HL-60 (cell line): ENCODE measurements at regions not wholly inside any gene's neighbourhood (a gene's known extent, or its start where the extent isn't known, plus 50 kb on each side); places are given as distances from the start of the nearest gene placed in this dataset.

Experiments used
- GABPA ChIP-seq: IDR thresholded peaks from 2 replicates; pipeline ENCODE4 v1.6.1; 2012; ENCODE audit warnings: low read depth
- POLR2AphosphoS5 ChIP-seq: IDR thresholded peaks from 2 replicates; pipeline ENCODE4 v1.6.1; 2012; ENCODE audit warnings: low read depth
- SPI1 ChIP-seq: IDR thresholded peaks from 2 replicates; pipeline ENCODE4 v1.6.1; 2012; ENCODE audit warnings: low read depth, mild to moderate bottlenecking, borderline replicate concordance
- TF ChIP-seq, protein P1 (sequence below): IDR thresholded peaks from one replicate; pipeline ENCODE4 v1.5.1; 2011; ENCODE audit warnings: low read length, control low read depth, inconsistent platforms; ENCODE audit not compliant: insufficient read depth
- TF ChIP-seq, protein P2 (sequence below): IDR thresholded peaks from 2 replicates; pipeline ENCODE4 v1.6.1; 2012; ENCODE audit warnings: low read depth; ENCODE audit not compliant: insufficient replicate concordance

- TF ChIP-seq, protein P1, sequence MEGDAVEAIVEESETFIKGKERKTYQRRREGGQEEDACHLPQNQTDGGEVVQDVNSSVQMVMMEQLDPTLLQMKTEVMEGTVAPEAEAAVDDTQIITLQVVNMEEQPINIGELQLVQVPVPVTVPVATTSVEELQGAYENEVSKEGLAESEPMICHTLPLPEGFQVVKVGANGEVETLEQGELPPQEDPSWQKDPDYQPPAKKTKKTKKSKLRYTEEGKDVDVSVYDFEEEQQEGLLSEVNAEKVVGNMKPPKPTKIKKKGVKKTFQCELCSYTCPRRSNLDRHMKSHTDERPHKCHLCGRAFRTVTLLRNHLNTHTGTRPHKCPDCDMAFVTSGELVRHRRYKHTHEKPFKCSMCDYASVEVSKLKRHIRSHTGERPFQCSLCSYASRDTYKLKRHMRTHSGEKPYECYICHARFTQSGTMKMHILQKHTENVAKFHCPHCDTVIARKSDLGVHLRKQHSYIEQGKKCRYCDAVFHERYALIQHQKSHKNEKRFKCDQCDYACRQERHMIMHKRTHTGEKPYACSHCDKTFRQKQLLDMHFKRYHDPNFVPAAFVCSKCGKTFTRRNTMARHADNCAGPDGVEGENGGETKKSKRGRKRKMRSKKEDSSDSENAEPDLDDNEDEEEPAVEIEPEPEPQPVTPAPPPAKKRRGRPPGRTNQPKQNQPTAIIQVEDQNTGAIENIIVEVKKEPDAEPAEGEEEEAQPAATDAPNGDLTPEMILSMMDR: no peak
- TF ChIP-seq, protein P2, sequence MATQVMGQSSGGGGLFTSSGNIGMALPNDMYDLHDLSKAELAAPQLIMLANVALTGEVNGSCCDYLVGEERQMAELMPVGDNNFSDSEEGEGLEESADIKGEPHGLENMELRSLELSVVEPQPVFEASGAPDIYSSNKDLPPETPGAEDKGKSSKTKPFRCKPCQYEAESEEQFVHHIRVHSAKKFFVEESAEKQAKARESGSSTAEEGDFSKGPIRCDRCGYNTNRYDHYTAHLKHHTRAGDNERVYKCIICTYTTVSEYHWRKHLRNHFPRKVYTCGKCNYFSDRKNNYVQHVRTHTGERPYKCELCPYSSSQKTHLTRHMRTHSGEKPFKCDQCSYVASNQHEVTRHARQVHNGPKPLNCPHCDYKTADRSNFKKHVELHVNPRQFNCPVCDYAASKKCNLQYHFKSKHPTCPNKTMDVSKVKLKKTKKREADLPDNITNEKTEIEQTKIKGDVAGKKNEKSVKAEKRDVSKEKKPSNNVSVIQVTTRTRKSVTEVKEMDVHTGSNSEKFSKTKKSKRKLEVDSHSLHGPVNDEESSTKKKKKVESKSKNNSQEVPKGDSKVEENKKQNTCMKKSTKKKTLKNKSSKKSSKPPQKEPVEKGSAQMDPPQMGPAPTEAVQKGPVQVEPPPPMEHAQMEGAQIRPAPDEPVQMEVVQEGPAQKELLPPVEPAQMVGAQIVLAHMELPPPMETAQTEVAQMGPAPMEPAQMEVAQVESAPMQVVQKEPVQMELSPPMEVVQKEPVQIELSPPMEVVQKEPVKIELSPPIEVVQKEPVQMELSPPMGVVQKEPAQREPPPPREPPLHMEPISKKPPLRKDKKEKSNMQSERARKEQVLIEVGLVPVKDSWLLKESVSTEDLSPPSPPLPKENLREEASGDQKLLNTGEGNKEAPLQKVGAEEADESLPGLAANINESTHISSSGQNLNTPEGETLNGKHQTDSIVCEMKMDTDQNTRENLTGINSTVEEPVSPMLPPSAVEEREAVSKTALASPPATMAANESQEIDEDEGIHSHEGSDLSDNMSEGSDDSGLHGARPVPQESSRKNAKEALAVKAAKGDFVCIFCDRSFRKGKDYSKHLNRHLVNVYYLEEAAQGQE: no peak
- no peak for TF ChIP-seq POLR2AphosphoS5
- no peak for TF ChIP-seq SPI1
- TF ChIP-seq GABPA: no peak
These were observed 105.7 kb upstream of the OBI1 start for GRCh38 chr13:78764665-78765064.
